ENCODE measurements at regions not wholly inside any gene's neighbourhood (a gene's known extent, or its start where the extent isn't known, plus 50 kb on each side); places are given as distances from the start of the nearest gene placed in this dataset.
"Not testable (repeated sequence)": the region's sequence is repeated elsewhere in the genome, so short reads cannot be mapped to it uniquely, and the experiment has no call there.

DNA sequence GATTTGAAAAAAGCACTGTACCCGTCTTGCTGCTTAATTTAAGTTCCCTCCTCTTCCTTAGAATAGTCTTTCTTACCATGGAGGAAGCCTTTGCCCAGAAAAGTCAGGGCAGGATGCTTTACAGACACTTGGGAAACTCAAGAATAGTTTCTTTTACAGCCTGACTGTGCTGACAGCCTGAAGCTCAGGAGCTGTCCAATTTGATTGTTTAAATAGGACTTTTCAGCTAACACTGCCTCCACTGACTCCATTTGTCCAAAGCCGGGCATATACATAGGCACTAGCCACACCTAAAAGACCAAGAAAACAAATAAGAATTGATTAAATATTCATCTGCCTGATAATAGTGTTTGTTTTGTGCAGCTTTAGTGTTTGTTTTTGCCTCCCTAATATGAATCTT is 110.9 kb upstream of the L3MBTL4 start:
- no peak for DNase-seq

DNA sequence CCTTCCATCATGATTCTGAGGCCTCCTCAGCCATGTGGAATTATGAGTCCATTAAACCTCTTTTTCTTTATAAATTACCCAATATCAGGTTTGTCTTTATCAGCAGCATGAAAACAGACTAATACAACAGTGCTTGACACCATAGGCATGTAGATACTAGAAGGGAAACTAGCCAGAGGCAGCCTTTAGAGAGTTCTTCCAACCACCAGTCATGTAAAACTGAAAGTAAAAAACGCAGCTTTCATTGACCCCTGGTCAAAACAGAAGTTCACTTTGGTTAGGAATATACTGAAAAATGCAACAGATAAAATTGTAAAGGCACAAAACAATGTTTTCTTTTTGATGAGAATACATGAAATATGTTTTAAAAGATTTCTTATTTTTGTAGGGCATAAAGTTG is 122.8 kb upstream of the L3MBTL4 start:
- no peak for DNase-seq

DNA sequence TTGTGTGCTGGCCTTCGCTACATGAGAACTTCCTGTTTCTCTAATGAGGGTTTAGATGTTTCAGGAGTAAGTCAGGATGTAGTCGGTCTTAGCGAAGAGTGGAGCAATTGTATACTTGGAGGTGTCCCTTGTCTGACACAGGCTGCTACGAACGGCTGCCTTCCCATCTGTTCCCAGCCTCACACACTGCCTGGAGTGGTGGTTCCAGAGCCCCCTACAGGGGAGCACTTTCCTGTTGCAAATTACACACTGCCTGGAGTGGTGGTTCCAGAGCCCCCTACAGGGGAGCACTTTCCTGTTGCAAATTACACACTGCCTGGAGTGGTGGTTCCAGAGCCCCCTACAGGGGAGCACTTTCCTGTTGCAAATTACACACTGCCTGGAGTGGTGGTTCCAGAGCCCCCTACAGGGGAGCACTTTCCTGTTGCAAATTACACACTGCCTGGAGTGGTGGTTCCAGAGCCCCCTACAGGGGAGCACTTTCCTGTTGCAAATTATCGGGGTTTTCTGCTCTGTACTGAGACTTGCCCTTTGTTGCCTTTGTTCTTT is 126.5 kb upstream of the L3MBTL4 start:
- DNase-seq = not testable (repeated sequence)

DNA sequence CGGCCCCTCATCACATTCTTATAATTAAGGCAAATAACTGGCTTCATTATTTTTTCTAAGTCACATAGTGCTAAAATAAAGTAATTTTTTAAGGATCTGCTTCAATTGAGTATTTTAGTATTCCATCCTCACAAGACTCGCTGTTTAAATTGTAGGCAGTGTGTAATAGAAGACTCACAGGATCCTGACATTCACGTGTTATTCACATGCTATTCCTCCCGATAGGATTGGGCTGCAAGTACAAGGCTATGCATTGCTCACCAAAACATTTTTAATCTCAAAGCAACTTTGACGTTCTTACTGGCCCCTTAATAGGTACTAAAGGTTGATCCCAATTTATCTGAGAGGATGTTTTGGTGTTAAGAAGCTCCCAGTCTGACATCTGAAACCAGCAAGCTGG is 127.6 kb upstream of the L3MBTL4 start:
- DNase-seq = no peak

DNA sequence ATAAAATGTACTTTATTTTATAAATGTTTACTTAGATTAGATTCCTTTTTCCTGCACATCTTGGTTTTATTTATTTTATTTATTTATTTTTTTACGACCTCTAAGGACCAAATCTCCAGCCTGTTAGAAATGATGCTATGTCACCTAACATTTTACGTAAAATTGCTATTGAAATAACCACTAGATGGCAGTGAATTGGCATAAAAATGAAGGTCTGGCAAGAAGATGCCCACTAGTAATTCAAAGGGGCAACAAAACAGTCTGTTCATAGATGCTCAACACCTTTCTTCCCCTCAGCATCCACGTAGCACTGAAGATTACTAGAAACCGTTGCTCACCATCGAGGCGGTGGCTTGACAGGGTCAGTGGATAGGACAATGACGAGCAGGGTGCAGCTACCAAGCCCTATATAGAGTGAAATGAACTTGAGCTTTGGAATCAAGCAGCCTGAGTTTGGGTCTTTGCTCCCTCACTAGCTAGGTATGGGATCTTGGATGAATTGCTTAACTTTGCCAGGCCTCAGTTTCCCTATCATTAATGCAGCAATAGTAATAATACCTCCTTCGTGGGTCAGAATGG is 128.7 kb upstream of the L3MBTL4 start:
- peak; percentile 44 for DNase-seq

DNA sequence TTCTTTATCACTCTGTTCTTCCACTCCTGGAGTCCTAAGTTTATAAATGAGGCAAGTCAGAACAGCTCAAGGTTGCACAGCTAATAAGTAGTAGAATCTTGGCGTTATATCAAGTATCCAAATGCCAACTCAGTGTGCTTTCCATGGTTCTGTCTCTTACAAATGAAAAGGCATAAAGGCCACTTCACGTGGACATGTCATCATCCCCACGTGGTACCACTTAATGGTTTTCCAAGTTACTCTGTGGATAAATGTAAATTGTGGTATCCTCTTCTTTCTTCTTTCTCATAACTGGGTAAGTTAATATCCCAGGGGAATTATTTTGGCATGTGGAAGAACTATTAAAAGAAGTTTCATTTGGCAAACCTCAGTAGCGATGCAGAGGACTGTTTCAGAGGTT is 131.5 kb upstream of the L3MBTL4 start:
- DNase-seq = no peak

GRCh38 chr18:6547476-6547875 is 132.8 kb upstream of the L3MBTL4 start:
- DNase-seq = no peak

GRCh38 chr18:6553234-6553900 is 138.7 kb upstream of the L3MBTL4 start:
- no peak for DNase-seq

- no peak for DNase-seq
Observed at GRCh38 chr18:6557057-6557769, 142.5 kb upstream of the L3MBTL4 start.

- DNase-seq = no peak
Observed at GRCh38 chr18:6557770-6558248, 143.1 kb upstream of the L3MBTL4 start.

GRCh38 chr18:6558446-6559156 is 143.9 kb upstream of the L3MBTL4 start:
- no peak for DNase-seq

- no peak for DNase-seq
Observed at GRCh38 chr18:6559296-6559695, 144.6 kb upstream of the L3MBTL4 start.

- DNase-seq = no peak
Observed at GRCh38 chr18:6561016-6561415, 146.3 kb upstream of the L3MBTL4 start.

DNA sequence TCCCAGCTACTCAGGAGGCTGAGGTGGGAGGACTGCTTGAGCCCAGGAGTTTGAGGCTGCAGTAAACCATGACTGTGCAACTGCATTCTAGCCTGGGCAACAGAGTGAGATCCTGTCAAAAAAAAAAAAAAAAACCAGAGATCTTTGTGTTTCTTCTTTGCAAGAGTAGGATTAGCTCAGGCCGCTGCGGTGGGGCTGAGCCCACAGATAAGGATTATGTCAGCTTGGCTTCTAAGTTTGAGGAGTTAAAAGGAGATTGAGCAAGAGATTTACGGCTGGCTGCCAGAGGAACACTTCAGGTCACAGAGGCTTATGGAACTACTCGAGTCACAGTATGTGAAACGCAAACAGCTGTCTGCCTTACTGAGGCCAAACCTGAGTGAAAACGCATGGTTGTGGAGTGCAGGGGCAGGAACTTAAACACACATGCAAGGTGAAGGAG is 146.7 kb upstream of the L3MBTL4 start:
- DNase-seq = peak; percentile 52

- DNase-seq = no peak
Observed at GRCh38 chr18:6561862-6562291, 147.2 kb upstream of the L3MBTL4 start.

GRCh38 chr18:6563896-6564295 is 149.2 kb upstream of the L3MBTL4 start:
- no peak for DNase-seq

DNA sequence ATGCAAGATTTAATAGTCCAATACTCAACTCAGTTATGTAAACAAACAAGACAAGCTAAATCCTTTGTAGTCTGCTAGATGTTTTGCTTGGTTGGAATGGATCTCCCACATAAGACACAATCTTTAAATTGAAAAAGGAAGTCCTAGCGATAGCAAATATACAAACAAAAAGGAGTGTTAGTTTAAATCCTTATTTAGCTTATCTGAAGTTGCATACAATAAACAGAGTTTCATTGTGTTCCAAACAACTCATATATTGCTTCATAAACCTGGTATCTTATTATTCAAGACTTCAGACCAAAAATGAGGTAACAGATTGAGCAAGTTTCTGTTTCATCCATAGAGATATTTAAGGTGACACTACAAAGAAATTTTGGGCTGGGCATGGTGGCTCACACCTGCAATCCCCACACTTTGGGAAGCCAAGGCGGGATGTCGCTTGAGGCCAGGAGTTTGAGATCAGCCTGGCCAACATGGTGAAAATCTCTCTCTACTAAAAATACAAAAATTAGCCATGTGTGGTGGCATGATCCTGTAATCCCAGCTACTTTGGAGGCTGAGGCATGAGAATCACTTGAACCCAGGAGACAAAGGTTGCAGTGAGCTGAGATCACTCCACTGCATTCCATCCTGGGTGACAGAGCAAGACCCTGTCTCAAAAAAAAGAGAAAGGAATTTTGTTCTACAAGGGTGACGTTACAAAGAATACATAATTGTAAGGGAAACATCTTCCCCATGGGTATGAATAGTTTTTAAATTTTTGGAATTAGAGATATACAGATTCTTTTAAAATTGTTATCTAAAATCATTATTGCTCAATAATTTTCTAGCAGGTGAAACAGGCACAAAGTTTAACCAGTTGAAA is 150.5 kb upstream of the L3MBTL4 start:
- DNase-seq = no peak

- DNase-seq = no peak
Observed at GRCh38 chr18:6565815-6566081, 151.0 kb upstream of the L3MBTL4 start.

GRCh38 chr18:6566338-6566911 is 151.7 kb upstream of the L3MBTL4 start:
- no peak for DNase-seq

- DNase-seq = no peak
Observed at GRCh38 chr18:6569813-6570212, 155.1 kb upstream of the L3MBTL4 start.

Data from renal pelvis (tissue), 1 donor.